Activated B cell treated with CpG ODN at 0.5 μM for 24 hours (primary cell): ENCODE measurements at regions not wholly inside any gene's neighbourhood (a gene's known extent, or its start where the extent isn't known, plus 50 kb on each side); places are given as distances from the start of the nearest gene placed in this dataset.

Experiments
- ATAC-seq: fragments of 200-7000 bp; cut with Tn5 transposase; one replicate; pipeline ENCODE4 v1.10.0; 2021; ENCODE audit warnings: low read depth, mild to moderate bottlenecking, moderate library complexity
- CTCF ChIA-PET: fragments of 350-600 bp; sonication (Branson Sonifier 250); formaldehyde crosslinking; loops from one replicate; lab custom pipeline; 2021; ENCODE audit warnings: antibody characterized with exemption; lab: Charles Lee
- POLR2A ChIA-PET: fragments of 350-600 bp; sonication (Branson Sonifier 250); formaldehyde crosslinking; loops from one replicate; lab custom pipeline; 2021; ENCODE audit warnings: antibody characterized with exemption; lab: Charles Lee
- DNase-seq: peaks from one replicate; pipeline ENCODE4 v3.0.0; 2022
- H3K27ac Mint-ChIP-seq: one replicate; pipeline ENCODE4 v1.8.0; 2020; ENCODE audit warnings: mixed read lengths
- H3K27me3 Mint-ChIP-seq: one replicate; pipeline ENCODE4 v1.8.0; 2021; ENCODE audit warnings: mixed read lengths
- H3K36me3 Mint-ChIP-seq: one replicate; pipeline ENCODE4 v1.8.0; 2021; ENCODE audit warnings: low read depth, mixed read lengths
- H3K4me1 Mint-ChIP-seq: one replicate; pipeline ENCODE4 v1.8.0; 2021; ENCODE audit warnings: mixed read lengths
- H3K4me3 Mint-ChIP-seq: one replicate; pipeline ENCODE4 v1.8.0; 2020; ENCODE audit warnings: mild to moderate bottlenecking, mixed read lengths
- H3K9me3 Mint-ChIP-seq: one replicate; pipeline ENCODE4 v1.8.0; 2020; ENCODE audit warnings: mixed read lengths
- intact Hi-C: fragments of 100-400 bp; cut with micrococcal nuclease; formaldehyde crosslinking; loops from one replicate; pipeline ENCODE4 v1.15.1; 2024
- TF ChIP-seq, protein P1 (sequence below): fragments of 200-600 bp; IDR thresholded peaks from one replicate; pipeline ENCODE4 v1.8.0; 2022; ENCODE audit warnings: antibody characterized with exemption, mild to moderate bottlenecking

DNA sequence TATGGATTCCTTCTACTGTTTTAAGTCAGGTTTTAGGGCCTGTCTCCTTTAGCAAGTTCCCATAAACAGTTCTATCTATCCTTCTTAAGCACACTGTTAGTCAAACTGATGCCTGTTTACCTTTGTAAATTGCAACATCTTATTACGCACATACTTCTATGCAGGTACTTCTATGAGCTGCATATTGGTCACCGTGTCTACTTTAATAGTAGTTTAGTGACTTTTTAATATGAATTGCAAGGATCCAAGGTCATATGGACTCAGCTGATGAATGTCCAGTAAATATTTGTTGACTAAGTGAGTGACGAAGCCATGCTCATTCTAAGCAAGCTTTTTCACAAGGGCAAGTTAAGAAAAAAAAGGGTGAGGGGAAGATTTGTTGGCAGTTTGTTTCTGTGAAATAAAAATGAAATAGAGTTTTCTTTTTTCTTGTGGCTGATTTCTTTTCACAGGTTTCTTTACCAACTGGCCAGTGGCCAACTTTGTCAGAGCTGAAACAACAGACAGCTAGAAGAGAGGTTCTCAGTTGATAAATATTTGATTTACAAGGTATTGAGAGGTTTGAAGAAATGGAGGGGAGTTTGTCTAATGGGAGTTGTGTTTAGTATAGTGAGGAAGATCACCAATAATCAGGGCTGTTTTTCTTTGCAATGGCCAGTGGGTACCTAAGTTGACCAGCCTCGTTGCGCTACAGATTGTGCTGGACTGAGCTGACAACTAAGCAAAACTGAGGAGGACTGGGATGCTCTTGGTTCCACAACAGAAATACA is 141.1 kb downstream of the SLC15A5 start:
- H3K4me1 Mint-ChIP-seq, result no peaks in the 10 kb centered on the region
- no peak for DNase-seq
- H3K27me3 Mint-ChIP-seq, result no peaks in the 10 kb centered on the region
- POLR2A ChIA-PET, result no interaction called here
- peaks cover 16% of the 10 kb centered on the region for H3K9me3 Mint-ChIP-seq
- TF ChIP-seq, protein P1, sequence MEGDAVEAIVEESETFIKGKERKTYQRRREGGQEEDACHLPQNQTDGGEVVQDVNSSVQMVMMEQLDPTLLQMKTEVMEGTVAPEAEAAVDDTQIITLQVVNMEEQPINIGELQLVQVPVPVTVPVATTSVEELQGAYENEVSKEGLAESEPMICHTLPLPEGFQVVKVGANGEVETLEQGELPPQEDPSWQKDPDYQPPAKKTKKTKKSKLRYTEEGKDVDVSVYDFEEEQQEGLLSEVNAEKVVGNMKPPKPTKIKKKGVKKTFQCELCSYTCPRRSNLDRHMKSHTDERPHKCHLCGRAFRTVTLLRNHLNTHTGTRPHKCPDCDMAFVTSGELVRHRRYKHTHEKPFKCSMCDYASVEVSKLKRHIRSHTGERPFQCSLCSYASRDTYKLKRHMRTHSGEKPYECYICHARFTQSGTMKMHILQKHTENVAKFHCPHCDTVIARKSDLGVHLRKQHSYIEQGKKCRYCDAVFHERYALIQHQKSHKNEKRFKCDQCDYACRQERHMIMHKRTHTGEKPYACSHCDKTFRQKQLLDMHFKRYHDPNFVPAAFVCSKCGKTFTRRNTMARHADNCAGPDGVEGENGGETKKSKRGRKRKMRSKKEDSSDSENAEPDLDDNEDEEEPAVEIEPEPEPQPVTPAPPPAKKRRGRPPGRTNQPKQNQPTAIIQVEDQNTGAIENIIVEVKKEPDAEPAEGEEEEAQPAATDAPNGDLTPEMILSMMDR, result no peak
- no peak for ATAC-seq
- CTCF ChIA-PET, result interaction anchor here (0.7 kb wide), 1 partner anchor 106 kb away, joined by 3 read pairs; no protein-coding TSS in a partner anchor
- intact Hi-C loops, result no loop called here
- H3K27ac Mint-ChIP-seq, result no peak overlapping the region
- no peak overlapping the region for H3K4me3 Mint-ChIP-seq
- no peaks in the 10 kb centered on the region for H3K36me3 Mint-ChIP-seq

DNA sequence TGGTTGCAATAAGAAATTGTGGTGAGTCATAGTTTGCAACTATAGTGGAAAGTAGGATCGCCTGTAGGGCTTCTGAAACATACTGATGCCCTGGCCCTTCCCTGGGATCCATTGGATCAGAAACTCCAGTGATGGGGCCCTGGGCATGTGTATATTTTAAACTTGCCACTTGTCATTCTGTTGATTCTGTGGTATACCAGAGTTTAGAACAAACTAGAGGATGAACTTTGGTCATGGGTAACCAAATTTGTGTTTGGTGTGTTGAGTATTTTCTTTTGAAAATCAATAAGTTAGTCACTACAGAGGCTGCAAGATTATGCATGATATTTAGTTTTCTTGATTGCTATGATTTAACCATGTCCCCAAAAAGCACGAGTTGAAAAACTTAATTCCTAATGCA is 142.2 kb downstream of the SLC15A5 start:
- DNase-seq (no peak), ATAC-seq (no peak)
- intact Hi-C loops, result no loop called here
- CTCF ChIA-PET, result no interaction called here
- Mint-ChIP-seq H3K4me1 (no peaks in the 10 kb centered on the region), H3K36me3 (no peaks in the 10 kb centered on the region), H3K9me3 (peaks cover 16% of the 10 kb centered on the region), H3K4me3 (no peak overlapping the region), H3K27me3 (no peaks in the 10 kb centered on the region), H3K27ac (no peak overlapping the region)
- TF ChIP-seq, protein P1, result no peak
- POLR2A ChIA-PET, result no interaction called here

DNA sequence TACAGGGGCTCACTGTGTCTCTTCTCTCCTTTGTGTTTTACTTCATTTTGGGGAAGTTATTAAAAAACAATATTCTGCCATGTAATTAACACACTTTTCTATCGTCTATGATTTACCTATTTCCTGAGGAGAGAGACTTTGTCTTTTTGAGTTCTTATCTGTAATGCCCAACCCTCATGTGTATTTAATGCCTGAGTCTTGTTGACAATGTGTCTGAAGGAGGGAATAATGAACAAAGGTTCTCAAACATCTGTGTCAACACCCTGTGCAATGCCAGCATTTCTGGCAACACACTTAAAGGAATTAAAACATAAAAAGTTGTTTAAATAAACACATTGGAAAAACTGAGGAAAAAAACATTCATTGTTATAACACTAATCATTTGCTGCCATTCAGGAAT is 147.1 kb downstream of the SLC15A5 start:
- CTCF ChIA-PET, result no interaction called here
- Mint-ChIP-seq H3K4me1 (no peaks in the 10 kb centered on the region), H3K9me3 (peaks cover 13% of the 10 kb centered on the region)

DNA sequence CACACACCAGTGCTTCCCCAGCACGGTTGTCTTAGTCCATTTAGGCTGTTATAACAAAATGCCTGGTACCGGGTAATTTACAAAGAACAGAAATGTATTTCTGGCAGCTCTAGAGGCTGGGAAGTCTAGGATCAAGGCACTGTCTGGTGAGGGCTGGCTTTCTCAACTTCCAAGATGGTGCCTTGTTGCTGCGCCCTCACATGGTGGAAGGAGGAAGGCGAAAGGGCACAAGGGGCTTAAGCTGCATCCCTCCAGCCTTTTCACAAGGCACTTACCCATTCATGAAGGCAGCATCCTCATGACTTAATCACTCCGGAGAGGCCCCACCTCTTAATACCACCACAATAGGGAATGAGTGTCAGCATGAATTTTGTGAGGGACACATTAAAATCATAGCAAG is 155.5 kb downstream of the SLC15A5 start:
- intact Hi-C loops, result no loop called here
- CTCF ChIA-PET, result no interaction called here
- ATAC-seq, result no peak
- Mint-ChIP-seq H3K9me3 (no peaks in the 10 kb centered on the region), H3K27ac (no peak overlapping the region), H3K4me1 (no peaks in the 10 kb centered on the region), H3K27me3 (peaks cover 2% of the 10 kb centered on the region), H3K36me3 (no peaks in the 10 kb centered on the region), H3K4me3 (no peak overlapping the region)
- POLR2A ChIA-PET, result no interaction called here
- DNase-seq, result no peak
- TF ChIP-seq, protein P1, result no peak

More for the DNA sequence above, 147.1 kb downstream of the SLC15A5 start:
- no peak overlapping the region for H3K27ac Mint-ChIP-seq
- TF ChIP-seq, protein P1, result no peak
- no peaks in the 10 kb centered on the region for H3K36me3 Mint-ChIP-seq
- H3K27me3 Mint-ChIP-seq, result no peaks in the 10 kb centered on the region
- H3K4me3 Mint-ChIP-seq, result no peak overlapping the region
- intact Hi-C loops, result no loop called here
- DNase-seq, result no peak
- POLR2A ChIA-PET, result no interaction called here
- ATAC-seq, result no peak

GRCh38 chr12:16119618-16120415 is 157.7 kb downstream of the SLC15A5 start:
- DNase-seq, result no peak
- Mint-ChIP-seq H3K27ac (no peak overlapping the region), H3K27me3 (peaks cover 2% of the 10 kb centered on the region), H3K36me3 (no peaks in the 10 kb centered on the region), H3K4me3 (no peak overlapping the region), H3K9me3 (no peaks in the 10 kb centered on the region), H3K4me1 (no peaks in the 10 kb centered on the region)
- CTCF ChIA-PET, result no interaction called here
- TF ChIP-seq, protein P1, result no peak
- intact Hi-C loops, result no loop called here
- ATAC-seq, result no peak
- POLR2A ChIA-PET, result no interaction called here
